Stomach (tissue), 4 donors: ENCODE measurements at regions not wholly inside any gene's neighbourhood (a gene's known extent, or its start where the extent isn't known, plus 50 kb on each side); places are given as distances from the start of the nearest gene placed in this dataset.
"Not testable (repeated sequence)": the region's sequence is repeated elsewhere in the genome, so short reads cannot be mapped to it uniquely, and the experiment has no call there.

Source experiments
- EP300 ChIP-seq: sonication (generic); formaldehyde crosslinking; IDR thresholded peaks from one replicate; pipeline ENCODE4 v1.6.1; 2017; ENCODE audit warnings: antibody characterized with exemption
- POLR2A ChIP-seq, 4 donors: fragments of 450-650 bp; IDR thresholded peaks; one replicate each; pipeline ENCODE4 v1.6.1; 2016; ENCODE audit warnings: antibody characterized with exemption in 4 of 4, control low read depth in 2 of 4, mild to moderate bottlenecking in 1 of 4, moderate library complexity in 1 of 4
- POLR2AphosphoS5 ChIP-seq, 3 donors: sonication (generic); formaldehyde crosslinking; IDR thresholded peaks; one replicate each; pipeline ENCODE4 v1.6.1; 2016; ENCODE audit warnings: antibody characterized with exemption in 3 of 3
- TF ChIP-seq, protein P1 (sequence below), 7 experiments: fragments of 450-650 bp in 4 of 7; fragments of 200-600 bp in 3 of 7; sonication (generic) in 3 of 7; IDR thresholded peaks; one replicate each; pipeline ENCODE4 v1.5.1; 2016 to 2019; ENCODE audit warnings: antibody characterized with exemption in 7 of 7, control low read depth in 2 of 7, mild to moderate bottlenecking in 1 of 7

GRCh38 chr7:55708028-55708427 is 135.7 kb upstream of the VOPP1 start:
- TF ChIP-seq, protein P1, sequence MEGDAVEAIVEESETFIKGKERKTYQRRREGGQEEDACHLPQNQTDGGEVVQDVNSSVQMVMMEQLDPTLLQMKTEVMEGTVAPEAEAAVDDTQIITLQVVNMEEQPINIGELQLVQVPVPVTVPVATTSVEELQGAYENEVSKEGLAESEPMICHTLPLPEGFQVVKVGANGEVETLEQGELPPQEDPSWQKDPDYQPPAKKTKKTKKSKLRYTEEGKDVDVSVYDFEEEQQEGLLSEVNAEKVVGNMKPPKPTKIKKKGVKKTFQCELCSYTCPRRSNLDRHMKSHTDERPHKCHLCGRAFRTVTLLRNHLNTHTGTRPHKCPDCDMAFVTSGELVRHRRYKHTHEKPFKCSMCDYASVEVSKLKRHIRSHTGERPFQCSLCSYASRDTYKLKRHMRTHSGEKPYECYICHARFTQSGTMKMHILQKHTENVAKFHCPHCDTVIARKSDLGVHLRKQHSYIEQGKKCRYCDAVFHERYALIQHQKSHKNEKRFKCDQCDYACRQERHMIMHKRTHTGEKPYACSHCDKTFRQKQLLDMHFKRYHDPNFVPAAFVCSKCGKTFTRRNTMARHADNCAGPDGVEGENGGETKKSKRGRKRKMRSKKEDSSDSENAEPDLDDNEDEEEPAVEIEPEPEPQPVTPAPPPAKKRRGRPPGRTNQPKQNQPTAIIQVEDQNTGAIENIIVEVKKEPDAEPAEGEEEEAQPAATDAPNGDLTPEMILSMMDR (IDR thresholded peaks at IDR 0.05): not testable (repeated sequence)
- TF ChIP-seq EP300; POLR2AphosphoS5 (IDR thresholded peaks at IDR 0.05); POLR2A (IDR thresholded peaks at IDR 0.05): not testable (repeated sequence)
